ENCODE measurements at regions not wholly inside any gene's neighbourhood (a gene's known extent, or its start where the extent isn't known, plus 50 kb on each side); places are given as distances from the start of the nearest gene placed in this dataset.

- WGBS, 10 experiments: 60 to 100% (median 83%) methylated on average over 1 to 15 of the region's 23 CpGs; no CpG with 5 or more reads in 2 of the 10 experiments
- peak overlapping the region in 1 of 2 donors; percentile 28 for H3K27ac ChIP-seq
- no peak overlapping the region for H3K4me3 ChIP-seq
- peak in 5 of 8 experiments; percentile 71 to 94 (median 84) for ATAC-seq (replicated peaks in 6 of 8)
- in situ Hi-C loops (cut with MboI; ENCODE audit: low pct_unique_long_range_greater_than_20kb in 2 of 9, low sequenced_read_pairs in 9 of 9, unreplicated experiment in 9 of 9): loop anchor here in 2 of 9 experiments (10.0 to 25.0 kb wide), 2 partner anchors 141 to 437 kb away; no protein-coding TSS in a partner anchor
- H3K4me1 ChIP-seq (replicated peaks in 1 of 2): peaks cover 11 to 12% of the 10 kb centered on the region in 2 donors
Measured at GRCh38 chr1:184225283-184226099, 161.3 kb upstream of the C1orf21 start.

- ATAC-seq (replicated peaks in 6 of 8): no peak
- peaks cover 9 to 11% of the 10 kb centered on the region in 2 donors for H3K4me1 ChIP-seq (replicated peaks in 1 of 2)
- in situ Hi-C loops (cut with MboI; ENCODE audit: low pct_unique_long_range_greater_than_20kb in 2 of 9, low sequenced_read_pairs in 9 of 9, unreplicated experiment in 9 of 9): loop anchor here in 2 of 9 experiments (10.0 to 25.0 kb wide), 2 partner anchors 141 to 436 kb away; no protein-coding TSS in a partner anchor
- 94 to 100% (median 96%) methylated on average over 1 to 14 of the region's 15 CpGs; no CpG with 5 or more reads in 3 of the 10 experiments for WGBS, 10 experiments
- no peak overlapping the region for H3K27ac ChIP-seq
- H3K4me3 ChIP-seq: no peak overlapping the region
Measured at GRCh38 chr1:184226100-184226487, 160.7 kb upstream of the C1orf21 start.

- no peak for ATAC-seq (replicated peaks in 6 of 8)
- Histone ChIP-seq H3K27ac (no peak overlapping the region), H3K4me1 (replicated peaks in 1 of 2) (peaks cover 9 to 11% of the 10 kb centered on the region in 2 donors), H3K4me3 (no peak overlapping the region)
- 36 to 100% (median 81%) methylated on average over 1 to 2 of the region's 2 CpGs; no CpG with 5 or more reads in 1 of the 10 experiments for WGBS, 10 experiments
- in situ Hi-C loops (cut with MboI; ENCODE audit: low pct_unique_long_range_greater_than_20kb in 2 of 9, low sequenced_read_pairs in 9 of 9, unreplicated experiment in 9 of 9): loop anchor here in 2 of 9 experiments (10.0 to 25.0 kb wide), 2 partner anchors 144 to 434 kb away; no protein-coding TSS in a partner anchor
Measured at GRCh38 chr1:184228558-184228957, 158.3 kb upstream of the C1orf21 start.

- WGBS, 10 experiments: 0 to 90% (median 65%) methylated on average over 1 to 4 of the region's 4 CpGs; no CpG with 5 or more reads in 2 of the 10 experiments
Measured at GRCh38 chr1:184237588-184237987, 149.2 kb upstream of the C1orf21 start.

GRCh38 chr1:184241446-184241845 lies 145.4 kb upstream of the C1orf21 start:
- in situ Hi-C loops (cut with MboI; ENCODE audit: low pct_unique_long_range_greater_than_20kb in 2 of 9, low sequenced_read_pairs in 9 of 9, unreplicated experiment in 9 of 9): loop anchor here in 1 of 9 experiments (25.0 kb wide), 1 partner anchor 421 kb away; no protein-coding TSS in a partner anchor

More at GRCh38 chr1:184237588-184237987, 149.2 kb upstream of the C1orf21 start:
- no peak overlapping the region for H3K4me3 ChIP-seq
- no peaks in the 10 kb centered on the region for H3K4me1 ChIP-seq (replicated peaks in 1 of 2)
- ATAC-seq (replicated peaks in 6 of 8): no peak
- in situ Hi-C loops (cut with MboI; ENCODE audit: low pct_unique_long_range_greater_than_20kb in 2 of 9, low sequenced_read_pairs in 9 of 9, unreplicated experiment in 9 of 9): loop anchor here in 1 of 9 experiments (25.0 kb wide), 1 partner anchor 425 kb away; no protein-coding TSS in a partner anchor
- H3K27ac ChIP-seq: no peak overlapping the region

GRCh38 chr1:184242507-184242943 lies 144.3 kb upstream of the C1orf21 start:
- 20 to 100% (median 85%) methylated on average over 1 to 2 of the region's 2 CpGs; no CpG with 5 or more reads in 1 of the 10 experiments for WGBS, 10 experiments
- in situ Hi-C loops (cut with MboI; ENCODE audit: low pct_unique_long_range_greater_than_20kb in 2 of 9, low sequenced_read_pairs in 9 of 9, unreplicated experiment in 9 of 9): loop anchor here in 1 of 9 experiments (25.0 kb wide), 1 partner anchor 420 kb away; no protein-coding TSS in a partner anchor
- Histone ChIP-seq H3K4me1 (replicated peaks in 1 of 2) (no peaks in the 10 kb centered on the region), H3K27ac (no peak overlapping the region), H3K4me3 (no peak overlapping the region)
- ATAC-seq (replicated peaks in 6 of 8): peak in 1 of 8 experiments; percentile 29

More at GRCh38 chr1:184241446-184241845, 145.4 kb upstream of the C1orf21 start:
- H3K27ac ChIP-seq: no peak overlapping the region
- H3K4me1 ChIP-seq (replicated peaks in 1 of 2): no peaks in the 10 kb centered on the region
- H3K4me3 ChIP-seq: no peak overlapping the region
- 45 to 100% (median 89%) methylated on average over 1 to 2 of the region's 2 CpGs; no CpG with 5 or more reads in 2 of the 10 experiments for WGBS, 10 experiments
- no peak for ATAC-seq (replicated peaks in 6 of 8)

GRCh38 chr1:184244962-184245361 lies 141.9 kb upstream of the C1orf21 start:
- Histone ChIP-seq H3K4me1 (replicated peaks in 1 of 2) (no peaks in the 10 kb centered on the region), H3K27ac (no peak overlapping the region), H3K4me3 (no peak overlapping the region)
- 0 to 100% (median 75%) methylated on average over 1 to 2 of the region's 2 CpGs for WGBS, 10 experiments
- ATAC-seq (replicated peaks in 6 of 8): no peak
- in situ Hi-C loops (cut with MboI; ENCODE audit: low pct_unique_long_range_greater_than_20kb in 2 of 9, low sequenced_read_pairs in 9 of 9, unreplicated experiment in 9 of 9): loop anchor here in 1 of 9 experiments (25.0 kb wide), 1 partner anchor 417 kb away; no protein-coding TSS in a partner anchor

- no peak overlapping the region for H3K27ac ChIP-seq
- ATAC-seq (replicated peaks in 6 of 8): no peak
- in situ Hi-C loops (cut with MboI; ENCODE audit: low pct_unique_long_range_greater_than_20kb in 2 of 9, low sequenced_read_pairs in 9 of 9, unreplicated experiment in 9 of 9): loop anchor here in 1 of 9 experiments (25.0 kb wide), 1 partner anchor 415 kb away; no protein-coding TSS in a partner anchor
- no peaks in the 10 kb centered on the region for H3K4me1 ChIP-seq (replicated peaks in 1 of 2)
- whole genome bisulfite sequencing, 10 experiments: 0 to 89% (median 39%) methylated on average over 1 of the region's 1 CpG; no CpG with 5 or more reads in 2 of the 10 experiments
- H3K4me3 ChIP-seq: no peak overlapping the region
Measured at GRCh38 chr1:184247671-184248070, 139.2 kb upstream of the C1orf21 start.

GRCh38 chr1:184253921-184254320 lies 132.9 kb upstream of the C1orf21 start:
- Histone ChIP-seq H3K4me3 (no peak overlapping the region), H3K4me1 (replicated peaks in 1 of 2) (no peaks in the 10 kb centered on the region), H3K27ac (no peak overlapping the region)
- WGBS, 10 experiments: 72 to 100% (median 86%) methylated on average over 1 to 3 of the region's 3 CpGs; no CpG with 5 or more reads in 1 of the 10 experiments
- ATAC-seq (replicated peaks in 6 of 8): no peak
- in situ Hi-C loops (cut with MboI; ENCODE audit: low pct_unique_long_range_greater_than_20kb in 2 of 9, low sequenced_read_pairs in 9 of 9, unreplicated experiment in 9 of 9): no loop called here

- no peak for ATAC-seq (replicated peaks in 6 of 8)
- H3K4me1 ChIP-seq (replicated peaks in 1 of 2): no peaks in the 10 kb centered on the region
- H3K4me3 ChIP-seq: no peak overlapping the region
- no peak overlapping the region for H3K27ac ChIP-seq
- 40 to 97% (median 88%) methylated on average over 1 to 3 of the region's 3 CpGs; no CpG with 5 or more reads in 2 of the 10 experiments for WGBS, 10 experiments
- in situ Hi-C loops (cut with MboI; ENCODE audit: low pct_unique_long_range_greater_than_20kb in 2 of 9, low sequenced_read_pairs in 9 of 9, unreplicated experiment in 9 of 9): no loop called here
Measured at GRCh38 chr1:184254849-184255248, 132.0 kb upstream of the C1orf21 start.

- Histone ChIP-seq H3K27ac (no peak overlapping the region), H3K4me3 (no peak overlapping the region), H3K4me1 (replicated peaks in 1 of 2) (no peaks in the 10 kb centered on the region)
- ATAC-seq (replicated peaks in 6 of 8): no peak
- in situ Hi-C loops (cut with MboI; ENCODE audit: low pct_unique_long_range_greater_than_20kb in 2 of 9, low sequenced_read_pairs in 9 of 9, unreplicated experiment in 9 of 9): no loop called here
Measured at GRCh38 chr1:184255560-184255959, 131.3 kb upstream of the C1orf21 start.

GRCh38 chr1:184257873-184258272 lies 129.0 kb upstream of the C1orf21 start:
- 60 to 91% (median 86%) methylated on average over 2 to 5 of the region's 5 CpGs for WGBS, 10 experiments
- Histone ChIP-seq H3K4me3 (no peak overlapping the region), H3K4me1 (replicated peaks in 1 of 2) (no peaks in the 10 kb centered on the region), H3K27ac (no peak overlapping the region)
- no peak for ATAC-seq (replicated peaks in 6 of 8)
- in situ Hi-C loops (cut with MboI; ENCODE audit: low pct_unique_long_range_greater_than_20kb in 2 of 9, low sequenced_read_pairs in 9 of 9, unreplicated experiment in 9 of 9): no loop called here

GRCh38 chr1:184258525-184258924 lies 128.3 kb upstream of the C1orf21 start:
- H3K4me1 ChIP-seq (replicated peaks in 1 of 2): no peaks in the 10 kb centered on the region
- WGBS, 10 experiments: 84 to 94% (median 94%) methylated on average over 3 of the region's 3 CpGs; no CpG with 5 or more reads in 4 of the 10 experiments
- ATAC-seq (replicated peaks in 6 of 8): no peak
- in situ Hi-C loops (cut with MboI; ENCODE audit: low pct_unique_long_range_greater_than_20kb in 2 of 9, low sequenced_read_pairs in 9 of 9, unreplicated experiment in 9 of 9): no loop called here
- no peak overlapping the region for H3K27ac ChIP-seq
- H3K4me3 ChIP-seq: no peak overlapping the region
